LHCN-M2 (cell line): ENCODE measurements at regions not wholly inside any gene's neighbourhood (a gene's known extent, or its start where the extent isn't known, plus 50 kb on each side); places are given as distances from the start of the nearest gene placed in this dataset.
A peak's percentile ranks its signal among the peaks of the same experiment; 100 is the strongest.
"Not testable (repeated sequence)": the region's sequence is repeated elsewhere in the genome, so short reads cannot be mapped to it uniquely, and the experiment has no call there.

Experiments
- DNase-seq: peaks from one replicate; pipeline ENCODE4 v3.0.0-alpha.2; 2012; ENCODE audit warnings: low read depth

GRCh38 chr5:125891061-125891725, 532.0 kb upstream of the GRAMD2B start:
- peak; percentile 65 for DNase-seq

- peak; percentile 32 for DNase-seq
These were observed 528.8 kb upstream of the GRAMD2B start for GRCh38 chr5:125894383-125894782.

- no peak for DNase-seq
These were observed 526.8 kb upstream of the GRAMD2B start for GRCh38 chr5:125896368-125896767.

GRCh38 chr5:125897089-125897488, 526.1 kb upstream of the GRAMD2B start:
- no peak for DNase-seq

GRCh38 chr5:125898851-125899405, 524.3 kb upstream of the GRAMD2B start:
- DNase-seq: no peak

- no peak for DNase-seq
These were observed 511.2 kb upstream of the GRAMD2B start for GRCh38 chr5:125912028-125912427.

- no peak for DNase-seq
These were observed 510.0 kb upstream of the GRAMD2B start for GRCh38 chr5:125913200-125913599.

- DNase-seq: peak; percentile 27
These were observed 508.7 kb upstream of the GRAMD2B start for GRCh38 chr5:125914471-125914870.

GRCh38 chr5:125923958-125924357, 499.3 kb upstream of the GRAMD2B start:
- DNase-seq: not testable (repeated sequence)

- DNase-seq: no peak
These were observed 497.0 kb upstream of the GRAMD2B start for GRCh38 chr5:125926172-125926571.

- no peak for DNase-seq
These were observed 494.5 kb upstream of the GRAMD2B start for GRCh38 chr5:125928663-125929062.

- DNase-seq: no peak
These were observed 473.1 kb upstream of the GRAMD2B start for GRCh38 chr5:125950012-125950615.

GRCh38 chr5:125961150-125961549, 462.1 kb upstream of the GRAMD2B start:
- DNase-seq: peak; percentile 0

GRCh38 chr5:125965577-125965976, 457.6 kb upstream of the GRAMD2B start:
- DNase-seq: no peak

- no peak for DNase-seq
These were observed 455.6 kb upstream of the GRAMD2B start for GRCh38 chr5:125967576-125967975.

- DNase-seq: no peak
These were observed 454.0 kb upstream of the GRAMD2B start for GRCh38 chr5:125969011-125969813.

- DNase-seq: no peak
These were observed 453.4 kb upstream of the GRAMD2B start for GRCh38 chr5:125969814-125970171.

GRCh38 chr5:125970631-125971307, 452.4 kb upstream of the GRAMD2B start:
- no peak for DNase-seq

- DNase-seq: no peak
These were observed 450.5 kb upstream of the GRAMD2B start for GRCh38 chr5:125972706-125973105.

GRCh38 chr5:125974679-125975078, 448.5 kb upstream of the GRAMD2B start:
- no peak for DNase-seq

- no peak for DNase-seq
These were observed 446.7 kb upstream of the GRAMD2B start for GRCh38 chr5:125976421-125977000.
